ENCODE measurements at regions not wholly inside any gene's neighbourhood (a gene's known extent, or its start where the extent isn't known, plus 50 kb on each side); places are given as distances from the start of the nearest gene placed in this dataset.

DNA sequence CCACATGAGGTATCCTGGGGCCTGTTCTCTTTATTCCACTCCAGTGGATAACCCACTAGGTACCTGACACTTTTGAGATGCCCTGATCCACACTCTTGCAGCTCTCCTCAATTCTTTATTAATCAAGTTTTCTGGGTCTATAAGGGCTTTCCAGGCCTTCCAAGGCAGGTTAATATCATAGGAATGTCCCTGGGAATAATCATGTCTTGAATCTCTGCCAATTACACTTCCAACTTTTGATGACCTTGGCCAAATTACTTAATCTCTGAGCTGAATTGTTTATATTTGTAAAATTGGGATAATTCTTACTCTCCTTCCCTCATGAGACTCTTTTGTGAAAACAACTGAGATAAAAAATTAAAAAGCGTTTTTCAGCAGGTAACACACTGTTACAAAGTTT is 881.7 kb downstream of the MCTP2 start:
- TF ChIP-seq GABPA (IDR thresholded peaks at IDR 0.05; ENCODE audit: low read depth) (no peak), POLR2AphosphoS5 (IDR thresholded peaks at IDR 0.05; ENCODE audit: low read depth) (no peak), SPI1 (IDR thresholded peaks at IDR 0.05; ENCODE audit: borderline replicate concordance, low read depth) (no peak), CTCF (IDR thresholded peaks at IDR 0.05; ENCODE audit: insufficient read depth, low read length) (no peak)
- TF ChIP-seq, protein P1, sequence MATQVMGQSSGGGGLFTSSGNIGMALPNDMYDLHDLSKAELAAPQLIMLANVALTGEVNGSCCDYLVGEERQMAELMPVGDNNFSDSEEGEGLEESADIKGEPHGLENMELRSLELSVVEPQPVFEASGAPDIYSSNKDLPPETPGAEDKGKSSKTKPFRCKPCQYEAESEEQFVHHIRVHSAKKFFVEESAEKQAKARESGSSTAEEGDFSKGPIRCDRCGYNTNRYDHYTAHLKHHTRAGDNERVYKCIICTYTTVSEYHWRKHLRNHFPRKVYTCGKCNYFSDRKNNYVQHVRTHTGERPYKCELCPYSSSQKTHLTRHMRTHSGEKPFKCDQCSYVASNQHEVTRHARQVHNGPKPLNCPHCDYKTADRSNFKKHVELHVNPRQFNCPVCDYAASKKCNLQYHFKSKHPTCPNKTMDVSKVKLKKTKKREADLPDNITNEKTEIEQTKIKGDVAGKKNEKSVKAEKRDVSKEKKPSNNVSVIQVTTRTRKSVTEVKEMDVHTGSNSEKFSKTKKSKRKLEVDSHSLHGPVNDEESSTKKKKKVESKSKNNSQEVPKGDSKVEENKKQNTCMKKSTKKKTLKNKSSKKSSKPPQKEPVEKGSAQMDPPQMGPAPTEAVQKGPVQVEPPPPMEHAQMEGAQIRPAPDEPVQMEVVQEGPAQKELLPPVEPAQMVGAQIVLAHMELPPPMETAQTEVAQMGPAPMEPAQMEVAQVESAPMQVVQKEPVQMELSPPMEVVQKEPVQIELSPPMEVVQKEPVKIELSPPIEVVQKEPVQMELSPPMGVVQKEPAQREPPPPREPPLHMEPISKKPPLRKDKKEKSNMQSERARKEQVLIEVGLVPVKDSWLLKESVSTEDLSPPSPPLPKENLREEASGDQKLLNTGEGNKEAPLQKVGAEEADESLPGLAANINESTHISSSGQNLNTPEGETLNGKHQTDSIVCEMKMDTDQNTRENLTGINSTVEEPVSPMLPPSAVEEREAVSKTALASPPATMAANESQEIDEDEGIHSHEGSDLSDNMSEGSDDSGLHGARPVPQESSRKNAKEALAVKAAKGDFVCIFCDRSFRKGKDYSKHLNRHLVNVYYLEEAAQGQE (IDR thresholded peaks at IDR 0.05; ENCODE audit: insufficient replicate concordance, low read depth) = no peak
- Histone ChIP-seq H3K27me3 (ENCODE audit: insufficient read depth, poor library complexity, severe bottlenecking) (no peaks in the 10 kb centered on the region), H3K4me3 (replicated peaks; ENCODE audit: insufficient read depth, low read length) (no peak overlapping the region), H3K27ac (replicated peaks) (no peak overlapping the region)
- DNase-seq (ENCODE audit: low read depth in 1 of 2, low spot score in 1 of 2) = no peak

- TF ChIP-seq GABPA (IDR thresholded peaks at IDR 0.05; ENCODE audit: low read depth) (no peak), CTCF (IDR thresholded peaks at IDR 0.05; ENCODE audit: insufficient read depth, low read length) (no peak), SPI1 (IDR thresholded peaks at IDR 0.05; ENCODE audit: borderline replicate concordance, low read depth) (no peak), POLR2AphosphoS5 (IDR thresholded peaks at IDR 0.05; ENCODE audit: low read depth) (no peak)
- TF ChIP-seq, protein P1 (IDR thresholded peaks at IDR 0.05; ENCODE audit: insufficient replicate concordance, low read depth) = no peak
- no peak for DNase-seq (ENCODE audit: low read depth in 1 of 2, low spot score in 1 of 2)
- no peak overlapping the region for H3K27ac ChIP-seq (replicated peaks)
- H3K4me3 ChIP-seq (replicated peaks; ENCODE audit: insufficient read depth, low read length) = no peak overlapping the region
- H3K27me3 ChIP-seq (ENCODE audit: insufficient read depth, poor library complexity, severe bottlenecking) = no peaks in the 10 kb centered on the region
Observed at GRCh38 chr15:95119041-95119610, 887.8 kb downstream of the MCTP2 start.

- Histone ChIP-seq H3K4me3 (replicated peaks; ENCODE audit: insufficient read depth, low read length) (no peak overlapping the region), H3K27me3 (ENCODE audit: insufficient read depth, poor library complexity, severe bottlenecking) (no peaks in the 10 kb centered on the region), H3K27ac (replicated peaks) (no peak overlapping the region)
- no peak for DNase-seq (ENCODE audit: low read depth in 1 of 2, low spot score in 1 of 2)
- peak; percentile 65; the same call in 1 of the 2 replicates for TF ChIP-seq SPI1 (IDR thresholded peaks at IDR 0.05; ENCODE audit: borderline replicate concordance, low read depth)
- no peak for TF ChIP-seq POLR2AphosphoS5 (IDR thresholded peaks at IDR 0.05; ENCODE audit: low read depth)
Observed at GRCh38 chr15:95120595-95120994, 889.2 kb downstream of the MCTP2 start.

GRCh38 chr15:95121191-95121590 is 889.8 kb downstream of the MCTP2 start:
- TF ChIP-seq SPI1 (IDR thresholded peaks at IDR 0.05; ENCODE audit: borderline replicate concordance, low read depth) (no peak), POLR2AphosphoS5 (IDR thresholded peaks at IDR 0.05; ENCODE audit: low read depth) (no peak), CTCF (IDR thresholded peaks at IDR 0.05; ENCODE audit: insufficient read depth, low read length) (no peak), GABPA (IDR thresholded peaks at IDR 0.05; ENCODE audit: low read depth) (no peak)
- TF ChIP-seq, protein P1 (IDR thresholded peaks at IDR 0.05; ENCODE audit: insufficient replicate concordance, low read depth) = no peak

More at GRCh38 chr15:95121191-95121590, 889.8 kb downstream of the MCTP2 start:
- Histone ChIP-seq H3K27ac (replicated peaks) (no peak overlapping the region), H3K4me3 (replicated peaks; ENCODE audit: insufficient read depth, low read length) (no peak overlapping the region), H3K27me3 (ENCODE audit: insufficient read depth, poor library complexity, severe bottlenecking) (no peaks in the 10 kb centered on the region)
- no peak for DNase-seq (ENCODE audit: low read depth in 1 of 2, low spot score in 1 of 2)
